Activated naive CD4-positive, alpha-beta T cell treated with anti-CD3 and anti-CD28 coated beads, Interleukin-2, amount 50 U/mL, for 24 hours (primary cell): ENCODE measurements at regions not wholly inside any gene's neighbourhood (a gene's known extent, or its start where the extent isn't known, plus 50 kb on each side); places are given as distances from the start of the nearest gene placed in this dataset.
"Not testable (repeated sequence)": the region's sequence is repeated elsewhere in the genome, so short reads cannot be mapped to it uniquely, and the experiment has no call there.

Experiments used
- H3K27ac Mint-ChIP-seq: one replicate; pipeline ENCODE4 v1.8.0; 2021; ENCODE audit warnings: mild to moderate bottlenecking, mixed read lengths
- H3K27me3 Mint-ChIP-seq: one replicate; pipeline ENCODE4 v1.8.0; 2021; ENCODE audit warnings: mixed read lengths
- H3K36me3 Mint-ChIP-seq: one replicate; pipeline ENCODE4 v1.8.0; 2021; ENCODE audit warnings: mixed read lengths
- H3K4me1 Mint-ChIP-seq: one replicate; pipeline ENCODE4 v1.8.0; 2021; ENCODE audit warnings: mixed read lengths
- H3K4me3 Mint-ChIP-seq: one replicate; pipeline ENCODE4 v1.8.0; 2021; ENCODE audit warnings: mild to moderate bottlenecking, mixed read lengths
- H3K9me3 Mint-ChIP-seq: one replicate; pipeline ENCODE4 v1.8.0; 2021; ENCODE audit warnings: mixed read lengths

DNA sequence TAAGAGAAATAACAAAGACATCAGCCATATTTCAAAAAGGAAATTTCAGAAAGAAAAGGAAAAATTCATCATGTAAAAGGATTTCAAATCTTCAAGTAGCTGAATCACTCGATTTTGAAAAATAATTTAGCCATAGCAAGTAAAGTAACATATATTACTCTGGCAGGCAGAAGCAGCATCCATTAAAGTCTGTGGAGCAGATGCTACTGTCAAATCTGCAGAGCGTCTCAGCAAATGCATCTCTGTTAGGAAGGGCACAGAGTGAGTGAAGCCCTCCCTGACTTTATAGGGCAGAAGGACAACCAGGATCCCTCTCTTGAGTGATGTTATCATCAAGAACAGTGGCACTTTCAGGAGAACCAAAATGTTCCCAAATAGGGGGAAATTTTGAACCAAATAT is 445.5 kb downstream of the EFNB2 start:
- H3K9me3 Mint-ChIP-seq: no peaks in the 10 kb centered on the region
- no peak overlapping the region for H3K27ac Mint-ChIP-seq
- no peaks in the 10 kb centered on the region for H3K36me3 Mint-ChIP-seq
- no peaks in the 10 kb centered on the region for H3K4me1 Mint-ChIP-seq
- H3K27me3 Mint-ChIP-seq: peaks cover 1% of the 10 kb centered on the region
- no peak overlapping the region for H3K4me3 Mint-ChIP-seq

- no peak overlapping the region for H3K27ac Mint-ChIP-seq
- no peak overlapping the region for H3K4me3 Mint-ChIP-seq
- no peaks in the 10 kb centered on the region for H3K9me3 Mint-ChIP-seq
- no peaks in the 10 kb centered on the region for H3K36me3 Mint-ChIP-seq
- peaks cover 1% of the 10 kb centered on the region for H3K27me3 Mint-ChIP-seq
- H3K4me1 Mint-ChIP-seq: no peaks in the 10 kb centered on the region
These were observed 446.0 kb downstream of the EFNB2 start for GRCh38 chr13:106089261-106089980.

GRCh38 chr13:106088085-106088484 is 447.4 kb downstream of the EFNB2 start:
- Mint-ChIP-seq H3K9me3 (no peaks in the 10 kb centered on the region), H3K36me3 (no peaks in the 10 kb centered on the region), H3K27ac (no peak overlapping the region), H3K27me3 (peaks cover 1% of the 10 kb centered on the region), H3K4me1 (no peaks in the 10 kb centered on the region), H3K4me3 (no peak overlapping the region)

GRCh38 chr13:106087201-106087600 is 448.3 kb downstream of the EFNB2 start:
- Mint-ChIP-seq H3K36me3 (no peaks in the 10 kb centered on the region), H3K9me3 (no peaks in the 10 kb centered on the region), H3K4me1 (no peaks in the 10 kb centered on the region), H3K27me3 (peaks cover 1% of the 10 kb centered on the region), H3K4me3 (no peak overlapping the region), H3K27ac (no peak overlapping the region)

GRCh38 chr13:106083620-106084350 is 451.7 kb downstream of the EFNB2 start:
- Mint-ChIP-seq H3K4me3 (no peak overlapping the region), H3K27ac (no peak overlapping the region), H3K36me3 (no peaks in the 10 kb centered on the region)

DNA sequence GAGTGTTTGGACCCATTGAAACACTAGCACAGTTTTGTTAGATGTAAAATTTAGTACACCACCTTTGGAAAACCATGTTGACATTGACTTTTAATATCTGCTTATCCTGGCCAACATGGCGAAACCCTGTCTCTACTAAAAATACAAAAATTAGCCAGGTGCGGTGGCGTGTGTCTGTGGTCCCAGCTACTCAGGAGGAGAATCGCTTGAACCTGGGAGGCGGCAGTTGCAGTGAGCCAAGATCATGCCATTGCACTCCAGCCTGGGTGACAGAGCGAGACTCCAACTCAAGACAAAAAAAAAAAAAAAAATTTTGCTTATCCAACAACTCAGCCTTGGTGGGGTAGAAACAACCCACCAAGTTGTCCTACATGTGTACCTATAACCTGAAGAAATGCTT is 454.2 kb downstream of the EFNB2 start:
- H3K4me3 Mint-ChIP-seq, H3K27ac Mint-ChIP-seq, H3K4me1 Mint-ChIP-seq, H3K27me3 Mint-ChIP-seq, H3K36me3 Mint-ChIP-seq, H3K9me3 Mint-ChIP-seq: not testable (repeated sequence)

More at GRCh38 chr13:106083620-106084350, 451.7 kb downstream of the EFNB2 start:
- no peaks in the 10 kb centered on the region for H3K4me1 Mint-ChIP-seq
- H3K9me3 Mint-ChIP-seq: no peaks in the 10 kb centered on the region
- no peaks in the 10 kb centered on the region for H3K27me3 Mint-ChIP-seq

- no peak overlapping the region for H3K4me3 Mint-ChIP-seq
- H3K27me3 Mint-ChIP-seq: no peaks in the 10 kb centered on the region
- H3K27ac Mint-ChIP-seq: no peak overlapping the region
- no peaks in the 10 kb centered on the region for H3K36me3 Mint-ChIP-seq
- H3K9me3 Mint-ChIP-seq: no peaks in the 10 kb centered on the region
- no peaks in the 10 kb centered on the region for H3K4me1 Mint-ChIP-seq
These were observed 457.3 kb downstream of the EFNB2 start for GRCh38 chr13:106078191-106078590.

DNA sequence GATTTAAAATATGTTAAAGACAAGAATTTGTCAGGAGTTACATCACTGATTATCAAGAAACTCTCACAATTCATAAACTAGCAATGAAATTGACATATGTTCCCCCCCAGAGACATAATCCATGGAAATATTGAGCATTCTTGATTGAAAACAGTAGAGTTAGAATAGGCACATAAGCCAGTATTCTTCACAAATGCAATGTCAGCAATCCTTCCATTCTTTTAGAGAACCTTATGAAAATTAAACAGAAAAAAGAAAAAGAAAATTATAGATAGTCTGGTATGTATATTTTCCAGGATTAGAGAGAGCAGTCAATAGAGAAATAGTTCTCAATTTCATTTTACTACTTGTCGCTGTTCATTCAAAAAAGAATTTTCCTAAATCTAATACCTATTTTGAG is 458.4 kb downstream of the EFNB2 start:
- Mint-ChIP-seq H3K4me3 (no peak overlapping the region), H3K36me3 (no peaks in the 10 kb centered on the region), H3K4me1 (no peaks in the 10 kb centered on the region), H3K27ac (no peak overlapping the region), H3K27me3 (no peaks in the 10 kb centered on the region), H3K9me3 (no peaks in the 10 kb centered on the region)

DNA sequence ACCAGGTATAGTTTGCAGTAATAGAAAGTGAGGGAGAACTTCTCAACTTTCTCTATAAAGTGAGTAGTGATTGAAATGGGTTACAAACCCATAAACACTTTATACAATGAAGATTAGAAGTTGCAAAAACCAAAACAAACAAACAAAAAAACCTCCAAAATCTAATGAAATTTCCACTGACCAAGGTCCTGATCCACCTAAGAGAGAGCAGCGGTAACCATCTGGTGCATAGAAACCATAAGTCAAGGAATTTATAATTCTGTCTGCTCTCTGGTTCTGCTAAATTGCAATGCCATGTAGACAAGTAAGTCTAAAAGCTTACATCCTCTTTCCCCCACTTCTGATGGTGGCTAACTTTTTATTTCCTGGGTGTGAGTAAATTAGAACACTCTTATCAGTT is 463.4 kb downstream of the EFNB2 start:
- H3K27me3 Mint-ChIP-seq: no peaks in the 10 kb centered on the region
- H3K9me3 Mint-ChIP-seq: no peaks in the 10 kb centered on the region
- H3K4me1 Mint-ChIP-seq: no peaks in the 10 kb centered on the region

GRCh38 chr13:106063591-106064313 is 471.7 kb downstream of the EFNB2 start:
- no peak overlapping the region for H3K27ac Mint-ChIP-seq
- no peak overlapping the region for H3K4me3 Mint-ChIP-seq
- no peaks in the 10 kb centered on the region for H3K27me3 Mint-ChIP-seq
- no peaks in the 10 kb centered on the region for H3K36me3 Mint-ChIP-seq
- H3K4me1 Mint-ChIP-seq: no peaks in the 10 kb centered on the region
- H3K9me3 Mint-ChIP-seq: no peaks in the 10 kb centered on the region

More for the DNA sequence above, 463.4 kb downstream of the EFNB2 start:
- no peak overlapping the region for H3K27ac Mint-ChIP-seq
- no peaks in the 10 kb centered on the region for H3K36me3 Mint-ChIP-seq
- no peak overlapping the region for H3K4me3 Mint-ChIP-seq

GRCh38 chr13:106061781-106062180 is 473.7 kb downstream of the EFNB2 start:
- Mint-ChIP-seq H3K9me3 (no peaks in the 10 kb centered on the region), H3K4me1 (no peaks in the 10 kb centered on the region), H3K4me3 (no peak overlapping the region), H3K27ac (no peak overlapping the region), H3K36me3 (no peaks in the 10 kb centered on the region), H3K27me3 (no peaks in the 10 kb centered on the region)

DNA sequence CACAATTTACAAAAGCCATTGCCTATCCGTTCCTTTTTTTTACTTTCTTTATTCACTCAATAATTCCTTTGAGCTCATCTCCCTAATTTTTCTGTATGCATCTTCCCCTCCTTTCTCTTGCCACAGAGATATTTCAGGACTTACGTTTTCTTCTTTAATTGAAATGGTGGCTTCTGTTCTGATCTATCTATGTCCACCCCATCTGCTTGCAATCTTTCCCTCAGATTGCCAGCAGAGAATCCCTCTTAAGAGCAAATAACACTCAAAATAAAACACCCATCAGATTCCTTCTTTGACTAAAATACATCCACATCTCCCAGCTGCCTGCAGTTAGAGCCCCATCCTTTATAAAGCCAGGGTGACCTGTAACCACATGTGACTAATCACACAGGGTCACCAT is 478.6 kb downstream of the EFNB2 start:
- Mint-ChIP-seq H3K4me3 (no peak overlapping the region), H3K27ac (no peak overlapping the region), H3K4me1 (no peaks in the 10 kb centered on the region), H3K9me3 (no peaks in the 10 kb centered on the region), H3K36me3 (no peaks in the 10 kb centered on the region), H3K27me3 (no peaks in the 10 kb centered on the region)

GRCh38 chr13:106052200-106052767 is 483.2 kb downstream of the EFNB2 start:
- no peak overlapping the region for H3K27ac Mint-ChIP-seq
- no peaks in the 10 kb centered on the region for H3K27me3 Mint-ChIP-seq
- no peaks in the 10 kb centered on the region for H3K36me3 Mint-ChIP-seq
- no peak overlapping the region for H3K4me3 Mint-ChIP-seq
- H3K4me1 Mint-ChIP-seq: no peaks in the 10 kb centered on the region
- H3K9me3 Mint-ChIP-seq: no peaks in the 10 kb centered on the region

DNA sequence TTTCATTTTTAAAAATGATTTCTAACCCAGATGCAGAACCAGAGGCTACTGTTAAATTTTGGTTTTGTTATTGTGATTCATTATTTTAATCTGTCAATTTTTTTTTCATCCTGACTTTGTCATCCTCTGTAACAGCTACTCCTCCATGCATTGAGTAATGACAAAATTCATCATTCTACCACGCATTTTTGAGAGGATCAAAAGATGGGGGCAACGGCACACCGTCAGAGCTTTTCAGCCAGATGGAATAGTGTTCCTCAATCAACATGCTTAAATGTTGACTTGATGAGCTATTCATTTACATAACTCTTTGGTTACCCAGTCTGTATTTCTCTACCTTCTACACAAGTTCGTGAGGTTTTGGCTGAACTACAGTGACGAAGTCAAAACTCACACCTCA is 486.3 kb downstream of the EFNB2 start:
- no peaks in the 10 kb centered on the region for H3K27me3 Mint-ChIP-seq
- H3K36me3 Mint-ChIP-seq: no peaks in the 10 kb centered on the region
- H3K4me3 Mint-ChIP-seq: no peak overlapping the region
- no peaks in the 10 kb centered on the region for H3K9me3 Mint-ChIP-seq
- no peaks in the 10 kb centered on the region for H3K4me1 Mint-ChIP-seq
- H3K27ac Mint-ChIP-seq: no peak overlapping the region

DNA sequence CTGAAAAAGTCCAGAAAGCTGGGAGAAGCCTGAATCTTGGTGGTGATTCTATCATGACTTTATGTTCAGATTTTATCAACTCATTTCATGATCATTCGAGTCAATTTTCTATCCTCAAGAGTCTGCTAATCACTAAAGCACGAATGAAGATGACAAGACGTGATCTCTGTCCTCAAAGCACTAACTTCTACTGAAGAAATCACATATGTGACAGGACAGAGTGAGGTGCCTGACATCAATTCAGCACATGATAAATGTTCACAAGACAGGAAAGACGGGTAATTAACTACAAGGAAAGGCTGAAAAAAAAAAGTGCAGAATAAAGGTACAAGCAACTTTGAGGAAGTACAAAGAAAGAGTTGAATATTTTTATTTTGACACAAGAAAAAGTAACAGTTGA is 487.1 kb downstream of the EFNB2 start:
- Mint-ChIP-seq H3K9me3 (no peaks in the 10 kb centered on the region), H3K27ac (no peak overlapping the region), H3K4me1 (no peaks in the 10 kb centered on the region), H3K27me3 (no peaks in the 10 kb centered on the region), H3K36me3 (no peaks in the 10 kb centered on the region), H3K4me3 (no peak overlapping the region)

DNA sequence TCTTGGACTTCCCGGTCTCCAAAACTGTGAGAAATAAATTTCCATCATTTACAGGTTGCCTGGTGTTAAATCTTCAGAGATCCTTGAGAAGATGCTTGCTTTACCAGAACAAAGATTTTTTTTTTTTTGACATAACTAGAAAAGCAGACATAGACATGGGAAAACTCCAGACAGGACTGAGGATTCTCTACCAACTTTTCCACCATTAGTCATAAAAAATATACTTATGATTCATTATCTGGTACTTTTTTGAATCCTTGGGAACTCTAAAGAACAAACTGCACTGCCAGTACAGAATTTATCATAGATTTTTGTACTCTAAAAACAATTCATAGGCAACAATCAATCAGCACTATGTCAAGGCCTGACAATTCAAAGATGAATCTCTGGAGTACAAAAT is 487.6 kb downstream of the EFNB2 start:
- no peak overlapping the region for H3K27ac Mint-ChIP-seq

More for the DNA sequence above, 487.6 kb downstream of the EFNB2 start:
- no peaks in the 10 kb centered on the region for H3K4me1 Mint-ChIP-seq
- no peaks in the 10 kb centered on the region for H3K9me3 Mint-ChIP-seq
- no peak overlapping the region for H3K4me3 Mint-ChIP-seq
- no peaks in the 10 kb centered on the region for H3K27me3 Mint-ChIP-seq
- no peaks in the 10 kb centered on the region for H3K36me3 Mint-ChIP-seq
